HL-60 (cell line): ENCODE measurements at regions not wholly inside any gene's neighbourhood (a gene's known extent, or its start where the extent isn't known, plus 50 kb on each side); places are given as distances from the start of the nearest gene placed in this dataset.

Experiments used
- DNase-seq, 2 experiments: peaks; one replicate each; pipeline ENCODE4 v3.0.0-alpha.2; 2010 to 2020; ENCODE audit warnings: low read depth in 1 of 2, low spot score in 1 of 2
- H3K27ac ChIP-seq: fragments of 250-450 bp; sonication (Bioruptor Pico); replicated peaks from 2 replicates; pipeline ENCODE4 v1.5.1; 2020; ENCODE audit warnings: mild to moderate bottlenecking, moderate library complexity
- H3K27me3 ChIP-seq: fragments of 250-450 bp; sonication (Bioruptor Pico); 2 replicates; pipeline ENCODE4 v1.5.1; 2021; ENCODE audit warnings: mild to moderate bottlenecking, moderate library complexity; ENCODE audit not compliant: insufficient read depth, poor library complexity, severe bottlenecking
- H3K4me3 ChIP-seq: replicated peaks from 2 replicates; pipeline ENCODE4 v1.5.1; 2011; ENCODE audit warnings: mild to moderate bottlenecking, control low read depth, low read length; ENCODE audit not compliant: insufficient read depth
- GABPA ChIP-seq: IDR thresholded peaks from 2 replicates; pipeline ENCODE4 v1.6.1; 2012; ENCODE audit warnings: low read depth
- POLR2AphosphoS5 ChIP-seq: IDR thresholded peaks from 2 replicates; pipeline ENCODE4 v1.6.1; 2012; ENCODE audit warnings: low read depth
- REST ChIP-seq: IDR thresholded peaks from 2 replicates; pipeline ENCODE4 v1.6.1; 2012; ENCODE audit warnings: low read depth; ENCODE audit not compliant: insufficient replicate concordance
- SPI1 ChIP-seq: IDR thresholded peaks from 2 replicates; pipeline ENCODE4 v1.6.1; 2012; ENCODE audit warnings: low read depth, mild to moderate bottlenecking, borderline replicate concordance
- TF ChIP-seq, protein P1 (sequence below): IDR thresholded peaks from one replicate; pipeline ENCODE4 v1.5.1; 2011; ENCODE audit warnings: low read length, control low read depth, inconsistent platforms; ENCODE audit not compliant: insufficient read depth

DNA sequence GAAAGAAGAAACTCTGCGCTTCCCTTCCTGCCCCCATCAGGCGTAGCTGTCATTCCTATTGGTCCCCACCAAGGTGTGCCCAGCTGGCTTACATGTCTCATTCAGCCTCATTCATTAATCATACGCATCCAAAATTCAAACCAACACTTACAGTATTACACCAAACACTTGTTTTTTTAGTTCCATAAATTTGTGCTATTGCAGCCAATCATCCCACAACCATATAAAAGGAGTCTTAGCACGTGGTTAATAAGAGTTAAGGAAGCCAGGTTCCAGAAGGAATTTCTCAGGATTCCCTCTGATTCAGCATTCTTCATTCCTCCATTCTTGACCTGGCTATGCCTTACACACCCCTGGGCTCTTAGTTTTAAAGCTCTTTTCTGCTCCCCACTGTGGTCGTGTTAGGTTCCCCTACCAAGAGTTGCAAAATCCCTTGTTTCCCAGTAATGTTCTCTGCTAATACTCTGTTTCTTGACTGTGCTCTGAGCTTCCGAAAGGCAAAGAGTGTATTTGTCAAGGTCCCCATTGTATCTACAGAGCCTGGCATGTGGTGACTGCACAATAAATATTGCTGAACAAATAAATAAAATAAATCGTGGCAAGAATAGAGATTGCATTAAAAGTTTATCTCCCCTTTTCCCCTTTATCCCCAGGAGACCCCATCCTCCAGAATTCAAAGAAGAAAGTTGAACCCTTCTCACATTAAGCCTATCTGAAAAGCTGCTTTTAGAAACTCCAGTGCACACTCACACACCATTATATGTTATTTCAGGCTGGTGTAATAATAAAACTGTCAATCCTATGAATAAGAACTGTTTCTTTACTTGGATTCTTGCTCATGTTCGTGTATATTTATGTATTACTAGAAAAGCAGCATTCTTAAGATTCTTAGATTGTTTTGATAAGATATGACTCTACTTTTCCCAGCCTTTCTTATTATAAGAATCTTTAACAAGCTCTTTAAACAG, 514.4 kb downstream of the INHBA start:
- Histone ChIP-seq H3K27ac (no peak overlapping the region), H3K27me3 (no peaks in the 10 kb centered on the region), H3K4me3 (no peak overlapping the region)
- no peak for DNase-seq
- TF ChIP-seq REST = no peak

GRCh38 chr7:41187322-41187721, 515.6 kb downstream of the INHBA start:
- DNase-seq = no peak

GRCh38 chr7:41185851-41186250, 517.0 kb downstream of the INHBA start:
- H3K4me3 ChIP-seq = no peak overlapping the region
- TF ChIP-seq POLR2AphosphoS5 = no peak
- no peak for TF ChIP-seq SPI1
- TF ChIP-seq, protein P1, sequence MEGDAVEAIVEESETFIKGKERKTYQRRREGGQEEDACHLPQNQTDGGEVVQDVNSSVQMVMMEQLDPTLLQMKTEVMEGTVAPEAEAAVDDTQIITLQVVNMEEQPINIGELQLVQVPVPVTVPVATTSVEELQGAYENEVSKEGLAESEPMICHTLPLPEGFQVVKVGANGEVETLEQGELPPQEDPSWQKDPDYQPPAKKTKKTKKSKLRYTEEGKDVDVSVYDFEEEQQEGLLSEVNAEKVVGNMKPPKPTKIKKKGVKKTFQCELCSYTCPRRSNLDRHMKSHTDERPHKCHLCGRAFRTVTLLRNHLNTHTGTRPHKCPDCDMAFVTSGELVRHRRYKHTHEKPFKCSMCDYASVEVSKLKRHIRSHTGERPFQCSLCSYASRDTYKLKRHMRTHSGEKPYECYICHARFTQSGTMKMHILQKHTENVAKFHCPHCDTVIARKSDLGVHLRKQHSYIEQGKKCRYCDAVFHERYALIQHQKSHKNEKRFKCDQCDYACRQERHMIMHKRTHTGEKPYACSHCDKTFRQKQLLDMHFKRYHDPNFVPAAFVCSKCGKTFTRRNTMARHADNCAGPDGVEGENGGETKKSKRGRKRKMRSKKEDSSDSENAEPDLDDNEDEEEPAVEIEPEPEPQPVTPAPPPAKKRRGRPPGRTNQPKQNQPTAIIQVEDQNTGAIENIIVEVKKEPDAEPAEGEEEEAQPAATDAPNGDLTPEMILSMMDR = no peak
- TF ChIP-seq GABPA = no peak
- no peak for TF ChIP-seq REST
- no peak for DNase-seq
- H3K27me3 ChIP-seq = no peaks in the 10 kb centered on the region
- H3K27ac ChIP-seq = no peak overlapping the region

More at GRCh38 chr7:41187322-41187721, 515.6 kb downstream of the INHBA start:
- Histone ChIP-seq H3K27ac (no peak overlapping the region), H3K4me3 (no peak overlapping the region), H3K27me3 (no peaks in the 10 kb centered on the region)
- TF ChIP-seq GABPA = no peak
- TF ChIP-seq POLR2AphosphoS5 = no peak
- TF ChIP-seq REST = no peak
- TF ChIP-seq, protein P1 = no peak
- TF ChIP-seq SPI1 = no peak
